Keratinocyte (primary cell): ENCODE measurements at regions not wholly inside any gene's neighbourhood (a gene's known extent, or its start where the extent isn't known, plus 50 kb on each side); places are given as distances from the start of the nearest gene placed in this dataset.

Source experiments
- DNase-seq: peaks from one replicate; pipeline ENCODE4 v3.0.0-alpha.2; 2011; ENCODE audit warnings: low read depth, missing footprints, low spot score
- FAIRE-seq: peaks from 2 replicates; lab custom pipeline; 2011; peaks lifted over from hg19 to GRCh38; lab: Jason Lieb, UNC
- H2AFZ ChIP-seq: 2 replicates; pipeline ENCODE4 v1.6.0; 2012; ENCODE audit warnings: low read length, control low read depth, inconsistent platforms; ENCODE audit not compliant: control insufficient read depth
- H3K27ac ChIP-seq: 2 replicates; pipeline ENCODE4 v1.5.1; 2011; ENCODE audit warnings: low read length; ENCODE audit not compliant: control insufficient read depth, insufficient read depth
- H3K27me3 ChIP-seq: 3 replicates; pipeline ENCODE4 v1.6.0; 2011; ENCODE audit warnings: low read length; ENCODE audit not compliant: control insufficient read depth, insufficient read depth; ENCODE audit errors: extremely low read depth
- H3K36me3 ChIP-seq, 2 experiments: 2 replicates in 1 of 2; 3 replicates in 1 of 2; pipeline ENCODE4 v1.5.1; 2011; ENCODE audit warnings: low read length in 2 of 2, mild to moderate bottlenecking in 1 of 2; ENCODE audit not compliant: control insufficient read depth in 2 of 2, insufficient read depth in 2 of 2; ENCODE audit errors: extremely low read depth in 1 of 2
- H3K4me1 ChIP-seq: 3 replicates; pipeline ENCODE4 v1.5.1; 2011; ENCODE audit warnings: low read length; ENCODE audit not compliant: control insufficient read depth, insufficient read depth; ENCODE audit errors: extremely low read depth
- H3K4me2 ChIP-seq: 3 replicates; pipeline ENCODE4 v1.6.0; 2011; ENCODE audit warnings: low read depth, low read length; ENCODE audit not compliant: control insufficient read depth, insufficient read depth; ENCODE audit errors: extremely low read depth
- H3K4me3 ChIP-seq, 3 experiments: fragments of 200-600 bp in 1 of 3; sonication (generic) in 1 of 3; 2 replicates in 2 of 3; 3 replicates in 1 of 3; pipeline ENCODE4 v1.5.1; 2011 to 2016; ENCODE audit warnings: low read length in 3 of 3, mild to moderate bottlenecking in 3 of 3, control low read depth in 2 of 3, inconsistent platforms in 1 of 3, low read depth in 1 of 3, mixed read lengths in 1 of 3, mixed run types in 1 of 3, moderate library complexity in 1 of 3; ENCODE audit not compliant: control insufficient read depth in 2 of 3, insufficient read depth in 2 of 3; ENCODE audit errors: extremely low read depth in 1 of 3
- H3K79me2 ChIP-seq: 2 replicates; pipeline ENCODE4 v1.6.0; 2012; ENCODE audit warnings: low read length; ENCODE audit not compliant: control insufficient read depth, insufficient read depth
- H3K9ac ChIP-seq: 3 replicates; pipeline ENCODE4 v1.6.0; 2011; ENCODE audit warnings: low read length; ENCODE audit not compliant: control insufficient read depth, insufficient read depth; ENCODE audit errors: extremely low read depth
- H3K9me1 ChIP-seq: 3 replicates; pipeline ENCODE4 v1.6.0; 2011; ENCODE audit warnings: low read length; ENCODE audit not compliant: control insufficient read depth, insufficient read depth; ENCODE audit errors: extremely low read depth
- H3K9me3 ChIP-seq: 2 replicates; pipeline ENCODE4 v1.5.1; 2012; ENCODE audit warnings: low read depth, low read length; ENCODE audit not compliant: control insufficient read depth
- H4K20me1 ChIP-seq: 3 replicates; pipeline ENCODE4 v1.6.0; 2011; ENCODE audit warnings: low read length; ENCODE audit not compliant: control insufficient read depth, insufficient read depth; ENCODE audit errors: extremely low read depth
- EZH2 ChIP-seq: IDR thresholded peaks from one replicate; pipeline ENCODE4 v1.6.1; 2012; ENCODE audit warnings: inconsistent platforms, mild to moderate bottlenecking, low read length, moderate library complexity
- dilution Hi-C: fragments of 300-500 bp; cut with MboI; formaldehyde crosslinking; loops from one replicate; pipeline ENCODE4 v1.7.0; 2020; ENCODE audit warnings: low sequenced_read_pairs; ENCODE audit not compliant: extremely low pct_ligation_motif_present
- TF ChIP-seq, protein P1 (sequence below), 3 experiments: IDR thresholded peaks in 1 of 3; conservative IDR thresholded peaks in 1 of 3; optimal IDR thresholded peaks in 1 of 3; 2 replicates in 2 of 3; 3 replicates in 1 of 3; pipeline versions ENCODE3 to v1.5.1; 2011; ENCODE audit warnings: low read length in 3 of 3, mild to moderate bottlenecking in 3 of 3, moderate library complexity in 2 of 3, control low read depth in 1 of 3, inconsistent platforms in 1 of 3; ENCODE audit not compliant: insufficient read depth in 2 of 3; ENCODE audit errors: extremely low read depth in 1 of 3

DNA sequence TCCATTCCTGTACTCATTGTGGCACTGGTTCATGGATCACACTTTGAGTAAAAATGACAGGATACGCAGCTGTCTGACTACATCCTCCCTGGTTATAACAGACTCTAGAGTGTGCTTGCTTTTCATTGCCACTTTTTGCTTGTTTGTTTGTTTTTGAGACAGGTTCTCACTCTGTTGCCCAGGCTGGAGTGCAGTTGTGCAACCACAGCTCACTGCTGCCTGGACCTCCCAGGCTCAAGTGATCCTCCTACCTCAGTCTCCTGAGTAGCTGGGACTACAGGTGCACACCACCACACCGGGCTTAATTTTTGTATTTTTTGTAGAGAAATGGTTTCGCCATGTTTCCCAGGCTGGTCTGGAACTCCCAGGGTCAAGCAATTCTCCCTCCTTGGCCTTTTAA lies 89.3 kb upstream of the ROBO2 start:
- FAIRE-seq: no peak
- no peaks in the 10 kb centered on the region for H3K9me1 ChIP-seq
- no peak overlapping the region for H3K4me2 ChIP-seq
- TF ChIP-seq, protein P1, sequence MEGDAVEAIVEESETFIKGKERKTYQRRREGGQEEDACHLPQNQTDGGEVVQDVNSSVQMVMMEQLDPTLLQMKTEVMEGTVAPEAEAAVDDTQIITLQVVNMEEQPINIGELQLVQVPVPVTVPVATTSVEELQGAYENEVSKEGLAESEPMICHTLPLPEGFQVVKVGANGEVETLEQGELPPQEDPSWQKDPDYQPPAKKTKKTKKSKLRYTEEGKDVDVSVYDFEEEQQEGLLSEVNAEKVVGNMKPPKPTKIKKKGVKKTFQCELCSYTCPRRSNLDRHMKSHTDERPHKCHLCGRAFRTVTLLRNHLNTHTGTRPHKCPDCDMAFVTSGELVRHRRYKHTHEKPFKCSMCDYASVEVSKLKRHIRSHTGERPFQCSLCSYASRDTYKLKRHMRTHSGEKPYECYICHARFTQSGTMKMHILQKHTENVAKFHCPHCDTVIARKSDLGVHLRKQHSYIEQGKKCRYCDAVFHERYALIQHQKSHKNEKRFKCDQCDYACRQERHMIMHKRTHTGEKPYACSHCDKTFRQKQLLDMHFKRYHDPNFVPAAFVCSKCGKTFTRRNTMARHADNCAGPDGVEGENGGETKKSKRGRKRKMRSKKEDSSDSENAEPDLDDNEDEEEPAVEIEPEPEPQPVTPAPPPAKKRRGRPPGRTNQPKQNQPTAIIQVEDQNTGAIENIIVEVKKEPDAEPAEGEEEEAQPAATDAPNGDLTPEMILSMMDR (optimal IDR thresholded peaks at IDR 0.05 in 1 of 3, IDR thresholded peaks at IDR 0.05 in 1 of 3, conservative IDR thresholded peaks at IDR 0.05 in 1 of 3; ENCODE audit: extremely low read depth in 1 of 3, insufficient read depth in 2 of 3, low read length in 3 of 3): no peak
- no peak overlapping the region for H3K27ac ChIP-seq
- DNase-seq: no peak
- no peaks in the 10 kb centered on the region for H3K9me3 ChIP-seq
- H3K4me3 ChIP-seq: no peak overlapping the region
- no peaks in the 10 kb centered on the region for H3K79me2 ChIP-seq
- no peaks in the 10 kb centered on the region for H3K27me3 ChIP-seq
- dilution Hi-C loops: no loop called here
- no peaks in the 10 kb centered on the region for H3K4me1 ChIP-seq
- H3K9ac ChIP-seq: no peak overlapping the region
- H4K20me1 ChIP-seq: no peaks in the 10 kb centered on the region
- no peaks in the 10 kb centered on the region for H3K36me3 ChIP-seq
- H2AFZ ChIP-seq: no peak overlapping the region

DNA sequence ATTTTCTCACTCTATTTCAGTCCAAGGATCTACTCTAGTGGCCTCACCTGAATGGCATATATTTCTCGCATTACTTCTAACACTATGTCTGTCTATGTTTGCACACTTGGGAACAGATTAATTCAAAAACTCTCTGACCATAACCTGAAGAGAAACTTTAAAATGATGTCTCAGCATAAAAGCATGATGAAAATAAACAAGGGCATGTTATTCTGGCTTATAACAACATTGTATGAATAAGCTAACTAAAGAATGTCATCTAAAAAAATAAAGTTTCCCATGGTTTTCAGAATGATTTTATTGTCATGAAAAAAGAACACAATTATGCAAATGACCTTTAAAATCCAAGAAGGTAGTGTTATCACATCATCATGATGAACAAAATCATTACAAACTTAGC lies 85.5 kb upstream of the ROBO2 start:
- no peaks in the 10 kb centered on the region for H3K9me3 ChIP-seq
- H3K4me1 ChIP-seq: no peaks in the 10 kb centered on the region
- dilution Hi-C loops: no loop called here
- no peaks in the 10 kb centered on the region for H3K79me2 ChIP-seq
- DNase-seq: no peak
- H3K27me3 ChIP-seq: no peaks in the 10 kb centered on the region
- no peaks in the 10 kb centered on the region for H3K9me1 ChIP-seq
- H4K20me1 ChIP-seq: no peaks in the 10 kb centered on the region
- no peaks in the 10 kb centered on the region for H3K36me3 ChIP-seq
- no peak overlapping the region for H3K27ac ChIP-seq
- H3K4me2 ChIP-seq: no peak overlapping the region
- H3K4me3 ChIP-seq: no peak overlapping the region
- H3K9ac ChIP-seq: no peak overlapping the region
- TF ChIP-seq, protein P1 (optimal IDR thresholded peaks at IDR 0.05 in 1 of 3, IDR thresholded peaks at IDR 0.05 in 1 of 3, conservative IDR thresholded peaks at IDR 0.05 in 1 of 3; ENCODE audit: extremely low read depth in 1 of 3, insufficient read depth in 2 of 3, low read length in 3 of 3): no peak
- TF ChIP-seq EZH2: no peak
- FAIRE-seq: no peak
- no peak overlapping the region for H2AFZ ChIP-seq
